ENCODE measurements at regions not wholly inside any gene's neighbourhood (a gene's known extent, or its start where the extent isn't known, plus 50 kb on each side); places are given as distances from the start of the nearest gene placed in this dataset.
A peak's percentile ranks its signal among the peaks of the same experiment; 100 is the strongest.

DNA sequence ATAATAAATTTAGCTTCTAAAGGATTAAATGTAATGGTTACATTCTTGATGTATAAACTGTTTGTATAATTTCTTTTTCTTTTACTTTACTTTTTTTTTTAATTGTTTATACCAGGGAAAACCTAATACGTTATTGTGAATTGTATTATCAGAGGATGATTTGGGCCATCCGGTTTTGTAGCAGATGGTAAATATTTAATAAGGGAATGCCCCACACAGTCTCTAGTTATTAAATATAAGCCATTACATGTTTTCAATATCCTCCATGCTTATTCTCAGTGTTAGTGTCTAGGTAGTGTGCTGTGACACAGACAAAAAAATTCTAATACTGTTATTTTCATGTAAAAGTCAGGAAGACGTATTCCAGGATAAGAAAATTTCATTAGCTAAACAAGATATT lies 553.9 kb downstream of the ZNF804A start:
- DNase-seq: no peak

GRCh38 chr2:185161701-185162100 lies 563.4 kb downstream of the ZNF804A start:
- no peak for DNase-seq

DNA sequence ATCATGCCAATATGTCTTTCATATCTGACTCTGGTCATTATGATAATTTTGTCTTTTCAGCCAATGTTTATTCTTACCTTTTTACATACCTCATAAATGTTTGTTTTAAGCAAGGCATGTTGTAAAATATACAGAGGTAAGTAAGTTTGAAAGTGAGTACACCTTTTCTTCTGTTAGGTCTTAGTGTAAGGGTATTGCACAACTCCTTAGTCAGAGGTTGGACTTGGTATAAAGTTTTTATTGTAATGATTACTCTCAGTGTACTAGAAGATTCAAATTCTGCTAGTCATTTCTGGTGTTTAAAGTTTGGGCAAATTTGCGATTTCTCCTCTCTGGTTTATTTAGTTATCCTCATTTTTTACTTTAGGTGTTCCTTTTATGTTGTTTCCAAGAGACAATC lies 564.3 kb upstream of the FSIP2 start:
- DNase-seq: no peak

- no peak for DNase-seq
Observed at GRCh38 chr2:185179743-185180142, 558.9 kb upstream of the FSIP2 start.

DNA sequence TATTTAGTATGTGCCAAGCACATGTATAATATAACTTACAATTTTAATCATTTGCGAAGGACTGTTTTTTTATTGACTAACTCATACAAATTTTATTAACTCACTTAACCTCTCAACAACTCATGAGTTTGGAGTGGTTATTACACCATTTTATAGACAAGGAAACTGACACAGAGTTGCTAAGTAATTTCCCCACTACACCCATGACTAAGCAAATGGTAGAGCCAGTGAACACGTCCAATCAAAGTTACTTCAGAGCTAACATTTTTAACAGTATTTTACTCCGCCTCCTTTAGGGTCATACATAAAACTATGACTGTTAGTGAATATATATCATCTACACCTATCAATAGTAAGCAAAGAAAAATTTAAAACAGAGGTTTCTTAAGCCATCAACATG lies 556.7 kb upstream of the FSIP2 start:
- DNase-seq: no peak

GRCh38 chr2:185185044-185185443 lies 553.6 kb upstream of the FSIP2 start:
- DNase-seq: no peak

DNA sequence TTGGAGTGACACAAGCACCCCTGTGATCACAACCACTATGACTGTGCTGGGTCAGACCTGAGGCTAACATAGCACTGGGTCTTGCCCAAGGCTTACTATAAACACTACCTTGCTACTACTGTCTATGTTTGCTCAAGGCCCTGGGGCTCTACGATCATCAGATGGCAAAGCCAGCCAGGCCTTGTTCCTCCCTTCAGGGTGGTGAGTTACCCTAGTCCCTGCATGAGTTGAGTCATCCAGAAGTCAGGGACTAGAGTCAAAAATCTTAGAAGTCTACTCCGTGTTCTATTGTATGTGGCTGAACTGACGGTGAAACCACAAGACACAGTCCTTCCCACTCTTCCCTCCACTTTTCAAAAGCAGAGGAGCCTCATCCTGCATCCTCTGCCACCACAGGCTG lies 551.2 kb upstream of the FSIP2 start:
- DNase-seq: no peak

DNA sequence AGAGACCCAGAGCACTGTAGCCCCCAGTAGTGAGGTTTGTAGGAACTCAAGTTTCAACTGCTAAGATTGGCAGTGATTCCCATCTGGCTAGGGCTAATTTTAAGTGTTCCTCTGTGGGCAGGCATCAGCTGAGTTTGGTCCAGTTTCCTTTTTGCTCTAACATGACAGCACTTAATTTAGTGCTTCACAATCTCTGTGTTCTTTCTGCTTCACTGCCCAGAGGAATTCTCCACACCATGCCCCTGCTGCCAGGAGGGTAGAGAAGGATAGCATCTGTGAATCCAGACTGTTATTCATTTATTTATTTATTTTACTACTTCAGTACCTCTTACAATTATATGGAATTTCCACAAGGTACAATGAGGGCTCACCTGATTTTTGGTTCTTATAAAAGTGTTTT lies 549.9 kb upstream of the FSIP2 start:
- no peak for DNase-seq

- no peak for DNase-seq
Observed at GRCh38 chr2:185201063-185201462, 537.5 kb upstream of the FSIP2 start.

GRCh38 chr2:185202381-185202780 lies 536.2 kb upstream of the FSIP2 start:
- DNase-seq: no peak

DNA sequence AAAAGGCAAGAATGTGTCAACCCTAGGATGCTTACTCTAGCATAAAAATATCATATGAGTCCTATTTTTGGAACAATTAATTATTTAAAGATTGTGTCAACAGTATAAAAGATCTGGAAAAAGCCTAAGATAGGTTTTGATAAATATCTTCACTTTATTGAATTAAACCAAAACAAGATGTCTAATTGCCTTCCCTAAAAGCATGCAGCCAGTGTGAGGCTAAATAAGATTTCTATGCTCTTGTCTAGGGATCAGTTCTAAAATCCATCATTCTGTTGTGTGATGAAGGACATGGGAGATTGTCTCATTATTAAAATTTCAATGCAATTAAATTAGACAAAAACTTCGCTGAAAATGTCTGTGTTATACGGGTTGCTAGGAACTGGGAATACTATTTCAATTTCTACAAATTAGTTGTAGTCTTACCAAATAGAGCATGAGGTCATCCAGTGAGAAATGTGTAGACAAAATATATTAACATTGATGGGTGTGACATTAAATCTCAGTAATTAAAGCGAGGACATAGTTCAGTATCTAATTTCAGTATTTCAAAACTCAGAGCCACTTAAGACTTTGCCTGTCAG lies 535.6 kb upstream of the FSIP2 start:
- DNase-seq: no peak

- peak; percentile 16 for DNase-seq
Observed at GRCh38 chr2:185208261-185208660, 530.3 kb upstream of the FSIP2 start.

DNA sequence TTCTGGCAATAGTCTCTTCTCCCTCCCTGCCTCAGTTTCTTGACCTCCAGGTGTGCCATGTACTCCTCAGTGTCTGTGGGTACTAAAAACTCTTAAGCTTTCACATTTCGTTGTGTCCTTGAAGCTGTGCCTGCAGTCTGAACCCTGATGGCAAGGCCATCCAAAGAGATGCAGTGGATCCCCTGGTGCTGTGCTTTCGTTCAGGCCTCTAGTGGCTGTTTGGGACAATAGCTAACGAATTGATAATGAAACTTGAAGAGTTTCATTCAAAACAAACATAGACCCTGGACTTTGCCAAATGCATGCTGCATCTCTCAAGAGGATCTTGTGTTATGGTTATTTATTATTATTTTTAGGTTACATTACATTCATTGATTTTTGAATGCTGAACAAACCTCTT lies 523.1 kb upstream of the FSIP2 start:
- DNase-seq: no peak

DNA sequence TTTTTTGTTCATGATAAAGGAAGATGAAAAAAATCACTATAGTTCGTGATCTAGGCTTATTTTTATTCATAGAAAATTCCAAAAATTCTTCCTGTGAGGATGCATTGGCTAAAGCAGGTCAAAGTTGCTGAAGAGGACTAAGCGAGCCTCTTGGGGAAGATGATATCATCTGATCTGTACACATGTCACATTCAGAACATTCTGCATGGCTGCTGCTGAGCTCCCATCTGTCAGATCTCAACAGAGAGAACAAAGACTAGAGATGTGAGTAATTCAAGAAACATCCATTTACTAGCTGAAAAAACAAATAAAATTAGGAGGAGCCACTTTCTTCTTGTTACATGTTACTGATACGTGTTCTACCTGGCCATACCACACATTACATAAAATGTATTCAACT lies 518.6 kb upstream of the FSIP2 start:
- DNase-seq: no peak

DNA sequence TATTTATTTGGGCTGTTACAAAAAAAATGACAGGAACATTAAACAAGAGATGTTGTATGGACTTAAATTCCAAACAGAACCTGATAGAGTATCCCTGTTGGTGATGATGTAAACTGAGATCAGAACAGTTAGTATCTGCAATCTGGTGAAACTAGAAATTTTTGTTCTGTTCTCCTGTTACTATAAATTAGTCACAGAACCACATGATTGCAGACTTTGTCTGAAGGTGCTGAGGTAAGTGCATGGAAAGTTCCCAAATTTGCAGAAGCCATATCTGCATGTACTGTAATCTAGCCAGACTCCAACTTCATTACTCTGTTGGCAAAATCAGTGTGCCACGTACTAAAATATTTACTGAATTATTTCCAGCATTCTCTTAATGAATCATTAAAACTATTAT lies 516.3 kb upstream of the FSIP2 start:
- DNase-seq: no peak

DNA sequence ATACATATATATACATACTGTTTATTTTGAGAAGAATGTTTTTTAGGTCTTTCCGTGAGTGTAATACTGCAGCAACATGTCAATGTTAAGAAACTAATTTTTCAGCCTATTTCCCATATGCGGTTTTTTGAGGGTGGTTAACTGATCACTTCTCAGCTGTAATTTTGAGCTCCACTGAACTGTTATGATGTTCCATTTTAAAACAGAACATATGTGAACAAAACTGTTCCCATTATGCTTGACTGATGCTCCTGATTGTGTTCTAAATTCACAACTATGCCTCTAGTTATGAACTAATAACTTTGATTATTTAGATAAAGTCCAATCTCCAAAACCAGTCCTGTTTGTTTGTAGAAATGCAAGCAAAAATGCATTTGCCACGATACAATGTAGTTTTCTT lies 511.2 kb upstream of the FSIP2 start:
- DNase-seq: no peak

- DNase-seq: no peak
Observed at GRCh38 chr2:185239491-185239890, 499.1 kb upstream of the FSIP2 start.

- DNase-seq: no peak
Observed at GRCh38 chr2:185240796-185241195, 497.8 kb upstream of the FSIP2 start.

- DNase-seq: no peak
Observed at GRCh38 chr2:185241556-185241955, 497.0 kb upstream of the FSIP2 start.

GRCh38 chr2:185242462-185242861 lies 496.1 kb upstream of the FSIP2 start:
- DNase-seq: no peak

- no peak for DNase-seq
Observed at GRCh38 chr2:185245216-185245615, 493.4 kb upstream of the FSIP2 start.

- peak; percentile 4 for DNase-seq
Observed at GRCh38 chr2:185245806-185246205, 492.8 kb upstream of the FSIP2 start.

GRCh38 chr2:185246717-185247116 lies 491.9 kb upstream of the FSIP2 start:
- no peak for DNase-seq

GRCh38 chr2:185255566-185255965 lies 483.0 kb upstream of the FSIP2 start:
- DNase-seq: no peak

GRCh38 chr2:185265747-185266146 lies 472.9 kb upstream of the FSIP2 start:
- no peak for DNase-seq

DNA sequence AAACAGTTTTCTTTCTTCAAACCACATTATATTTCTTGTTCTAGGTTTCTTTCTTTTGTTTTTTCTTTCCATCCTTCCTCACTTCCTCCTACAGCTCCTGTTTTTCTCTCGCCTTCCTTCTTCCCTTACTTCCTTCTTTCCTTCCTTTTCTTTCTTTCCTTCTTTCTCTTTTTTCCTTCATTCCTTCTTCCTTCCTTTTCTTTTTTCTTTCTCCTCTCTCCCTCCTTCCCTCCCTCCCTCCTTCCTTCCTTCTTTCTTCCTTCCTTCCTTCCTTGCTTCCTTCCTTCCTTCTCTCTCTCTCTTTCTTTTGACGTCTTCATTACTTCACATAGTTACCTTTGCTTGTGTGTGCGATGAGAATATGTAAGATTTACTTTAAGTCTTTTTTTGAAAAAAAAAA lies 470.0 kb upstream of the FSIP2 start:
- no peak for DNase-seq

All from hindlimb muscle (tissue), 1 donor.